IMR-90 (cell line): ENCODE measurements at regions not wholly inside any gene's neighbourhood (a gene's known extent, or its start where the extent isn't known, plus 50 kb on each side); places are given as distances from the start of the nearest gene placed in this dataset.

Experiments
- ATAC-seq: fragments of 200-7000 bp; cut with Tn5 transposase; 2 replicates; pipeline ENCODE4 v1.9.1; 2020; ENCODE audit warnings: low read depth, mild to moderate bottlenecking, moderate library complexity
- BruUV-seq: library from RNA; stranded (reverse); fragments of 400-500 nt; replicated peaks from 2 replicates; lab custom pipeline; 2021; lab: Mats Ljungman, UMichigan
- CTCF ChIA-PET: fragments of 300-600 bp; formaldehyde crosslinking; extraction: SDS; loops from one replicate; lab custom pipeline; 2021; ENCODE audit warnings: antibody characterized with exemption; lab: Yijun Ruan, JAX
- POLR2A ChIA-PET: fragments of 300-600 bp; sonication (Branson Sonifier 250); formaldehyde crosslinking; loops from one replicate; lab custom pipeline; 2022; ENCODE audit warnings: antibody characterized with exemption; ENCODE audit not compliant: unreplicated experiment; lab: Charles Lee
- DNase-seq: peaks from one replicate; pipeline ENCODE4 v3.0.0; 2013
- H2AFZ ChIP-seq: replicated peaks from 2 replicates; pipeline ENCODE3; 2013; ENCODE audit warnings: low read length, mild to moderate bottlenecking; ENCODE audit not compliant: poor library complexity
- H2AK5ac ChIP-seq: 2 replicates; pipeline ENCODE4 v1.6.1; 2013; ENCODE audit warnings: low read depth, low read length, inconsistent platforms
- H2AK9ac ChIP-seq: replicated peaks from 2 replicates; pipeline ENCODE3; 2013; ENCODE audit warnings: mild to moderate bottlenecking, low read depth, low read length, moderate library complexity; ENCODE audit not compliant: poor library complexity
- H2BK120ac ChIP-seq: 2 replicates; pipeline ENCODE4 v1.6.1; 2013; ENCODE audit warnings: low read depth, low read length, inconsistent platforms
- H2BK15ac ChIP-seq: 3 replicates; pipeline ENCODE4 v1.6.1; 2013; ENCODE audit warnings: low read depth, low read length, inconsistent platforms
- H2BK20ac ChIP-seq: 2 replicates; pipeline ENCODE4 v1.6.1; 2013; ENCODE audit warnings: low read depth, mild to moderate bottlenecking, inconsistent platforms, low read length, moderate library complexity
- H2BK5ac ChIP-seq: 2 replicates; pipeline ENCODE4 v1.6.1; 2013; ENCODE audit warnings: mild to moderate bottlenecking, low read depth, low read length, inconsistent platforms; ENCODE audit not compliant: poor library complexity, severe bottlenecking
- H3K14ac ChIP-seq: replicated peaks from 2 replicates; pipeline ENCODE4 v1.6.1; 2013; ENCODE audit warnings: low read depth, low read length, inconsistent platforms
- H3K18ac ChIP-seq: 2 replicates; pipeline ENCODE4 v1.6.1; 2013; ENCODE audit warnings: low read depth, low read length, control low read depth
- H3K23ac ChIP-seq: 2 replicates; pipeline ENCODE4 v1.6.1; 2013; ENCODE audit warnings: low read depth, low read length, inconsistent platforms
- H3K27ac ChIP-seq: 2 replicates; pipeline ENCODE4 v1.5.1; 2013; ENCODE audit warnings: mild to moderate bottlenecking, control low read depth, low read length; ENCODE audit not compliant: insufficient read depth
- H3K27me3 ChIP-seq: 2 replicates; pipeline ENCODE4 v1.6.1; 2013; ENCODE audit warnings: low read length; ENCODE audit not compliant: control insufficient read depth, insufficient read depth
- H3K36me3 ChIP-seq: 2 replicates; pipeline ENCODE4 v1.6.1; 2013; ENCODE audit warnings: low read length, mixed read lengths; ENCODE audit not compliant: control insufficient read depth, insufficient read depth
- H3K4ac ChIP-seq: 2 replicates; pipeline ENCODE4 v1.6.1; 2013; ENCODE audit warnings: low read depth, low read length, inconsistent platforms
- H3K4me1 ChIP-seq: 2 replicates; pipeline ENCODE4 v1.6.1; 2013; ENCODE audit warnings: low read length, mixed read lengths; ENCODE audit not compliant: control insufficient read depth, insufficient read depth
- H3K4me2 ChIP-seq: 2 replicates; pipeline ENCODE4 v1.6.1; 2013; ENCODE audit warnings: low read depth, mild to moderate bottlenecking, control low read depth, low read length, moderate library complexity
- H3K4me3 ChIP-seq: 2 replicates; pipeline ENCODE4 v1.5.1; 2013; ENCODE audit warnings: low read depth, mild to moderate bottlenecking, control low read depth, low read length, moderate library complexity; ENCODE audit not compliant: insufficient read depth
- H3K56ac ChIP-seq: 2 replicates; pipeline ENCODE4 v1.6.1; 2013; ENCODE audit warnings: low read length, inconsistent platforms; ENCODE audit not compliant: insufficient read depth; ENCODE audit errors: extremely low read depth
- H3K79me1 ChIP-seq, 2 experiments: 2 replicates each; pipeline ENCODE4 v1.6.1; 2013; ENCODE audit warnings: low read length in 2 of 2, inconsistent platforms in 1 of 2, low read depth in 1 of 2
- H3K9ac ChIP-seq: 2 replicates; pipeline ENCODE4 v1.6.1; 2013; ENCODE audit warnings: low read depth, low read length, control low read depth
- H3K9me1 ChIP-seq: 2 replicates; pipeline ENCODE4 v1.6.1; 2013; ENCODE audit warnings: low read length, inconsistent platforms; ENCODE audit not compliant: insufficient read depth
- H3K9me3 ChIP-seq: 2 replicates; pipeline ENCODE4 v1.6.1; 2013; ENCODE audit warnings: low read length; ENCODE audit not compliant: control insufficient read depth, insufficient read depth
- H4K20me1 ChIP-seq: 2 replicates; pipeline ENCODE4 v1.6.1; 2013; ENCODE audit warnings: low read length, inconsistent platforms; ENCODE audit not compliant: insufficient read depth
- H4K5ac ChIP-seq: 2 replicates; pipeline ENCODE4 v1.6.1; 2013; ENCODE audit warnings: mild to moderate bottlenecking, low read depth, low read length, control low read depth
- H4K8ac ChIP-seq, 2 experiments: 2 replicates each; pipeline ENCODE4 v1.6.1; 2013; ENCODE audit warnings: low read depth in 2 of 2, low read length in 2 of 2, control low read depth in 1 of 2, inconsistent platforms in 1 of 2
- H4K91ac ChIP-seq: 2 replicates; pipeline ENCODE4 v1.6.1; 2013; ENCODE audit warnings: low read depth, low read length, inconsistent platforms; ENCODE audit not compliant: insufficient read depth
- BHLHE40 ChIP-seq: fragments of 150-350 bp; IDR thresholded peaks from 2 replicates; pipeline ENCODE4 v1.6.1; 2016; ENCODE audit warnings: mild to moderate bottlenecking, low read depth, low read length
- CEBPB ChIP-seq: IDR thresholded peaks from 2 replicates; pipeline ENCODE4 v1.6.1; 2012; ENCODE audit warnings: low read depth, low read length, improper control_type of control experiment
- CHD1 ChIP-seq: IDR thresholded peaks from 2 replicates; pipeline ENCODE4 v1.6.1; 2012; ENCODE audit warnings: low read depth, low read length, improper control_type of control experiment
- CTCF ChIP-seq: conservative IDR thresholded peaks from 2 replicates; pipeline ENCODE4 v1.5.1; 2012; ENCODE audit warnings: mild to moderate bottlenecking, low read depth, low read length, improper control_type of control experiment
- ELK1 ChIP-seq: fragments of 150-350 bp; IDR thresholded peaks from 2 replicates; pipeline ENCODE4 v1.6.1; 2016; ENCODE audit warnings: low read depth, mild to moderate bottlenecking, low read length, moderate library complexity, borderline replicate concordance
- FOS ChIP-seq: fragments of 150-350 bp; IDR thresholded peaks from 2 replicates; pipeline ENCODE4 v1.6.1; 2016; ENCODE audit warnings: low read depth, low read length
- MAFK ChIP-seq: IDR thresholded peaks from 2 replicates; pipeline ENCODE4 v1.6.1; 2012; ENCODE audit warnings: low read depth, low read length, improper control_type of control experiment
- MAZ ChIP-seq: IDR thresholded peaks from 2 replicates; pipeline ENCODE4 v1.6.1; 2012; ENCODE audit warnings: low read depth, mild to moderate bottlenecking, low read length, improper control_type of control experiment, moderate library complexity, borderline replicate concordance
- MXI1 ChIP-seq: IDR thresholded peaks from 2 replicates; pipeline ENCODE4 v1.6.1; 2012; ENCODE audit warnings: low read depth, mild to moderate bottlenecking, low read length, moderate library complexity, borderline replicate concordance
- NFE2L2 ChIP-seq: fragments of 150-350 bp; IDR thresholded peaks from 2 replicates; pipeline ENCODE4 v1.6.1; 2016; ENCODE audit warnings: low read depth, mild to moderate bottlenecking, low read length
- POLR2A ChIP-seq: IDR thresholded peaks from 2 replicates; pipeline ENCODE4 v1.6.1; 2012; ENCODE audit warnings: mild to moderate bottlenecking, low read depth, low read length
- RAD21 ChIP-seq: IDR thresholded peaks from 2 replicates; pipeline ENCODE4 v1.6.1; 2012; ENCODE audit warnings: low read length, improper control_type of control experiment
- RCOR1 ChIP-seq: IDR thresholded peaks from 2 replicates; pipeline ENCODE4 v1.6.1; 2012; ENCODE audit warnings: mild to moderate bottlenecking, low read length, improper control_type of control experiment; ENCODE audit not compliant: insufficient replicate concordance
- RFX5 ChIP-seq: IDR thresholded peaks from 2 replicates; pipeline ENCODE4 v1.8.0; 2012; ENCODE audit warnings: low read depth, mild to moderate bottlenecking, low read length, moderate library complexity
- SMC3 ChIP-seq: fragments of 150-350 bp; IDR thresholded peaks from 2 replicates; pipeline ENCODE4 v1.6.1; 2016; ENCODE audit warnings: low read depth, mild to moderate bottlenecking, antibody characterized with exemption, low read length, moderate library complexity
- USF2 ChIP-seq: fragments of 150-350 bp; IDR thresholded peaks from 2 replicates; pipeline ENCODE4 v1.6.1; 2017; ENCODE audit warnings: mild to moderate bottlenecking, antibody characterized with exemption, low read length, low read depth
- WGBS, 2 experiments: methylation state at CpG; one replicate each; pipeline versions ENCODE4 v1.1.5 to v1.1.7; 2013; ENCODE audit warnings: missing lambda C conversion rate in 2 of 2; ENCODE audit not compliant: insufficient read length in 1 of 2; ENCODE audit errors: extremely low coverage in 2 of 2; 5-methylcytosine and 5-hydroxymethylcytosine counted together
- dilution Hi-C: fragments of 300-500 bp; cut with HindIII; formaldehyde crosslinking; loops from one replicate; pipeline ENCODE4 v1.14.3; 2018; ENCODE audit warnings: low sequenced_read_pairs; ENCODE audit not compliant: unreplicated experiment
- in situ Hi-C: fragments of 300-500 bp; cut with MboI; formaldehyde crosslinking; loops from 3 replicates; pipeline ENCODE4 v1.14.3; 2019; ENCODE audit warnings: low sequenced_read_pairs, inconsistent platforms, mixed read lengths
- intact Hi-C: fragments of 100-400 bp; cut with micrococcal nuclease; formaldehyde crosslinking; loops from 2 replicates; pipeline ENCODE4 v1.10.0; 2022

- ATAC-seq (no peak), DNase-seq (no peak)
- Histone ChIP-seq H3K4me3 (no peak overlapping the region), H4K8ac (no peak overlapping the region), H3K27ac (no peak overlapping the region), H3K4ac (no peak overlapping the region), H3K23ac (no peak overlapping the region), H4K91ac (no peak overlapping the region), H2AFZ (no peak overlapping the region), H3K79me1 (no peaks in the 10 kb centered on the region), H2BK15ac (no peak overlapping the region), H4K5ac (no peak overlapping the region), H2BK5ac (no peak overlapping the region), H3K4me1 (no peaks in the 10 kb centered on the region), H3K9me3 (no peaks in the 10 kb centered on the region), H3K18ac (no peak overlapping the region), H3K14ac (no peak overlapping the region), H2AK9ac (no peak overlapping the region), H2AK5ac (no peak overlapping the region), H3K36me3 (no peaks in the 10 kb centered on the region), H2BK120ac (no peak overlapping the region), H3K27me3 (no peaks in the 10 kb centered on the region), H3K4me2 (no peak overlapping the region), H3K9ac (no peak overlapping the region), H3K9me1 (no peaks in the 10 kb centered on the region), H4K20me1 (no peaks in the 10 kb centered on the region), H2BK20ac (no peak overlapping the region), H3K56ac (no peak overlapping the region)
- ChIA-PET POLR2A (no interaction called here), CTCF (no interaction called here)
- no TSS peak for BruUV-seq
- in situ Hi-C loops = no loop called here
- WGBS, 2 experiments = no CpG with 5 or more reads among the region's 1 CpG
- dilution Hi-C loops = no loop called here
- TF ChIP-seq FOS (no peak), MAZ (no peak), RAD21 (no peak), RCOR1 (no peak), ELK1 (no peak), NFE2L2 (no peak), RFX5 (no peak), CHD1 (no peak), MXI1 (no peak), BHLHE40 (no peak), CTCF (no peak), CEBPB (no peak), USF2 (no peak), POLR2A (no peak), SMC3 (no peak), MAFK (no peak)
- intact Hi-C loops = no loop called here
These were observed 354.6 kb downstream of the RBM26 start for GRCh38 chr13:79051472-79051871.
